ENCODE measurements at regions not wholly inside any gene's neighbourhood (a gene's known extent, or its start where the extent isn't known, plus 50 kb on each side); places are given as distances from the start of the nearest gene placed in this dataset.

- TF ChIP-seq CTCF (IDR thresholded peaks at IDR 0.05) (no peak), EZH2 (IDR thresholded peaks at IDR 0.05; ENCODE audit: borderline replicate concordance, insufficient read depth, low read depth, low read length, poor library complexity, severe bottlenecking) (no peak)
Measured at GRCh38 chr6:22095836-22096235, 201.0 kb downstream of the PRL start.

Measured in B cell (primary cell).